HG02571 (cell line): ENCODE measurements at regions not wholly inside any gene's neighbourhood (a gene's known extent, or its start where the extent isn't known, plus 50 kb on each side); places are given as distances from the start of the nearest gene placed in this dataset.

Experiments used
- ATAC-seq: cut with Tn5 transposase; IDR thresholded peaks from one replicate; pipeline ENCODE4 v1.9.1; 2021; ENCODE audit warnings: mild to moderate bottlenecking, moderate library complexity; ENCODE audit not compliant: unreplicated experiment

DNA sequence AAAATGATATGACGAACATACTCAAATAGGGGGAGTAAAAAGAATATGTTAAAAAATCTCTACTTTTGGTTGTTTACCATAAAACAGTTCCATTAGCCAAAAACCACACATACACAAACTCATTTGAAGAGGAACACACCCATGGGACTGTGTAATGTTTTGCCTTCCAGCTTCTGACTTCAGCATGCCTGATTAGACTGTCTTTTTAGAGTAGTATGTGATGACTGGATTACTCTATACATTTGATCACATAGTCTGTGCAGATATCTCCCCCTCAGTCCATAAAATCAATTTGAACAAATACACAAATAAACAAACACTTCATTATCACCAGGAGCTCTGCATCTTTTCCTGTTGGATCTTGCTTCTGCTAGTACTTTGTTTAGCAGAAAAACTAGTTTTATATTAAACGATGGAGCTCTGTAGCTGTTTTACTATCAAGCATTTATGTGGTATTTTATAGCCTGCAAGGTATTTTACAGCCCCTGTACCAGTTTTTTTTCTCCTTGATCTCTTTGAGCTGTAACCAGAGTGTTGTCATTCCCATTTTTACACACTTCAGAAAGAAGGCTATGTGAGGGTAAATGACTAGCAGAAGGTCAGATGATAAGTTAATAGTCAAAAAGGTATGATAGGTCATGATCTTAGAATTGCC lies 866.5 kb upstream of the MAP3K7 start:
- ATAC-seq, result no peak

DNA sequence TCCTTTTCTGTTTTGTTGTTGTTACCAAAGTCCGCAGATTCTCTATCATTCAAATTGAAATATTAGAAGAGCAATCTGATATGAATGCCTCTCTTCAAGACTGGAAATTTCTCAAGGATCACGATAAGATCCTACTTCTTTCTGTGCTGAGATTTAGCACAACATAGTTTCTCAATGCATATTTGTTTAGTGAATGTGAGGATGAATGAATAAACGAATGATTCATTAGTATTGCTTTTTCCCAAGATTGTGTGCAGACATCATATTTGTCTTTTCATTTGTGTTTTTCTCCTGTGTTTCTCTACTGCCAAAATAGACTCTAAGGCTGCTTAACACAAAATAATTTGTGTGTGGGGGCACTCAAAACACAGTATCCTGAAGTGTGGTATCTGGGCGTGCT lies 862.7 kb upstream of the MAP3K7 start:
- no peak for ATAC-seq

DNA sequence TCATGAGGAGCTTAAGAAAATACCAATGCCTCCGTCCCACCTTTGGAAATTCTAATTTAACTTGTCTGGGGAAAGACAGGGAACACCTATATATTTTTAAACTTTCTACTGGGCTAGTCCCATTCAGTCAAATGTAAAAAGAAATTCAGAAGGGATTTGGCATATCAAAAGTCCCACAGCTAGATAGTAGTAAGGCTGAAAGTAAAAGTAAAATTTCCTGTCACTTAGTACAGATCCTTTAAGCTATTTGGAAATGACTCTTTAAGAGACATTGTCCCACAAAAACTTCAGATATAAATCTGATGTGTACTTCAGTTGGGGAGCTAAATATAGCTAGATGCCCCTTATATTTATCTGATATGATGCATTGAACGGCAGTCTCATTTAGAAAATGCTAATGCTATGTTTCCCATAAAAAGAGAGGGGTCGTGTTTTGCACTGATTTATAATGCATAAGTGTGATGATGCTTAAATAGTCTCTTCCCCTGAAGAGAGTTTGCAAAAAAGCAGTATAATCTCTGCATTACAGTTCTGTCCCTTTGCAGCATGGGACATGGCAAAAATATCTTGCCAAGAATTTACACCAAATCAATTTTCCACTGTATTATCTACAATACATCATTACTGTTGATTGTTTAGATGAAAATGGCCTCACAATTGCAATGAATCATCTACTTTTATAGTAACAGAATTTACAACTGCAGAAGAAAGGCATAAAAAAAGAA lies 860.8 kb upstream of the MAP3K7 start:
- no peak for ATAC-seq

DNA sequence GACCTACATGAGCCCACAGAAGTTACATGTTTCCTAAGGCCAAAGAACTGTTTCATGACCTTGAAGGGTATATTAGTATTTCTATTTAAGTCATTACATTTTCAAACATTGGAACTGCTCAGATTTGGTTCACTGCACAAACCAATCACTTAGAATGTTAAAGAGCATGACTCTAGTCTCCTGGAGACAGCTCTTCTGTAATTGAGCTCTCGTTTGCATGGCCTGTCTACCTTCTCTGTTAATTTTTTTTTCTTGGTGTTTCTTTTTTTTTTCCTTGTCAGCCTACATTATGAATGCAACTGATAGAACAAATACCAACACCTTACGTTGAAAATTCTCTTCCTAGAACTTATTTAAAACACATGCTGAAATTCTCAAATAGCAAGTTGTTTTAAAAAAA lies 860.2 kb upstream of the MAP3K7 start:
- no peak for ATAC-seq

DNA sequence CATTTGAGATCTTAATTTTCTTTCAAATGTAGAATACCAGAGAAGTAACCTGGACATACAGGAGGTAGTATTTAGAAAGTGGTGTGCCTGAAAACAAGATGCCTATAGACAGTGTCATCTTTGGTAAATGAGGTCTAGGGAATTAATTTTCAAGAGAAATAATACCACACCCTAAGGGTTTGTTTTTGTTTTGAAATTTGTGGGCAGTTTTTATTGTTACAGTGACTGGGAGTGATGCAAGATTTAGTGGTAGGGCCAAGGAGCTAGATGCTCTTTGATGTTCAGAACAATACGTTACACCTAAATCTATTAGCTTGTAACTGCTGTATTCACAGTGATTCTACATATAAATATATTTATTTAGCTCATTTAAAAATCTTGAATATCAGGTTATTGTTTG lies 856.5 kb upstream of the MAP3K7 start:
- ATAC-seq, result no peak

DNA sequence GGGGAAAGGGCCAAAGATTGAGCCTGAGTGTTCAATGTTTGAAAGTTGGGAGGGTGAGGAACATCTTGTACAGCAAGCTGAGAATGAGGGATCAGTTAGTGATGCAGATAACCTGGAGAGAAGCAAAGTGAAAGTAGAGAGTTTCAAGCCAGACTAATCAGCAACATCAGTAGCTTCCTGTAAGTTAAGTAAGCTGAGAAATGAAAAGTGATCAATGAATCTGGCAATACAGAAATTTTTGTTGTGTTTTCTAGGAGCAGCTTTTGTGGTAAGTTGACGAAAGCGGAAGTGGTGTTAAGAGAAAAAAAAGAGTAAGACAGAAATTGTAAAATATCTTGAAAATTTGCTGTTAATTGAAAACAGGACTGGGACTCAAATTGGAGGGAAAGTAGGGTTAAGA lies 855.5 kb upstream of the MAP3K7 start:
- ATAC-seq, result no peak

DNA sequence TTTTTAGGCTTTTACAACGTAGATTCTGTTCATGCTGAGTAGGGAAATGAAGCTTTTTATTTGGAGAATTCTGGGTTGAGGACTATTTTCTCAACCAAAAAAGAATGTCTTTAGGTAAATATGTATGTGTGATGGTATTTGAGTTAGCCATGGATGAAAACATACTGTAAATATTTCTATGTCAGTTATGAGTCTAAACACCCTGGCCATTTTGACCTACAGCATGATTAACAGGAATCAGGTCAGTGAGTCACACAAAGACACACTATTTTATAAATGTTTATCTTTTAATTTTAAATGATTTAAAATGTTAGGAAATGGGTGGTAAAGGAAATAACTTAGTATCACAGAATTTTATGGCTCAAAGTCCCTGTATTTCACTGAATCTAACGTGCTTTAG lies 851.7 kb upstream of the MAP3K7 start:
- no peak for ATAC-seq

DNA sequence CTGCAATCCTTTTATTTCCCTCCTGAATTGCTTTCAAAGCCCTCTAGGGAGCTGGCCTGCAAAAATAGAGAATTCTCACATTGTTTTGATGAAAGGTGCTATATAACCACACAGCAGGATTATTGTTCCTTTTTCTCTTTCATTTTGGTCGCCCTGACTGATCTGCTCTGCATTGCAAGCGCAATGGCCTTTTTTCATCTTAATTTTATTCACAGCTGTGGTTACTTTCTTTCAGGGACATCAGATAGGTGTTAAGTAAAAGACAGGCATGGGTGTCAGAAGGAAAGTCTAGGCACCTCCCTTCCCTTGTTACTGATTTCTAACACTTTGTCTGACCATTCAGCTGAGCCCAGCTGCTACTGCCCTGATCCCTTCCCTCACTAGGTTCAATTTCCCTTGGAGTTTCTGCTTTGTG lies 850.5 kb upstream of the MAP3K7 start:
- ATAC-seq, result no peak

DNA sequence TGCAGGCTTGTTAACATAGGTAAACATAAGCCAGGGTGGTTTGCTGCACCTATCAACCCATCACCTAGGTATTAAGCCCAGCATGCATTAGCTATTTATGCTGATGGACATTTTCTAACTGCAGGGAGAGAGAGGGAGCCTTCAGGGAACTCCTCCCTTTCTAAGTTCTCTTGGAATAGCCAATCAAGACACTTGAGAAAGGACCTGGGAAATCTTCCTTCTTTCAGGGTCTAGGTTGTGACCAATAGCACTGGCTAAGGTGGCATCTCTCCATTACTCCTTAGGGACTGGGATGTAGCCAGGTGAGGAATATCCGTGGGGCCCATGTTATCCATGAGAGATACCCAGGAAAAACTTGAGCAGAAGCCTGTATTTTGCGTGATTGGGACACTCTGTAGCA lies 849.6 kb upstream of the MAP3K7 start:
- ATAC-seq, result no peak

DNA sequence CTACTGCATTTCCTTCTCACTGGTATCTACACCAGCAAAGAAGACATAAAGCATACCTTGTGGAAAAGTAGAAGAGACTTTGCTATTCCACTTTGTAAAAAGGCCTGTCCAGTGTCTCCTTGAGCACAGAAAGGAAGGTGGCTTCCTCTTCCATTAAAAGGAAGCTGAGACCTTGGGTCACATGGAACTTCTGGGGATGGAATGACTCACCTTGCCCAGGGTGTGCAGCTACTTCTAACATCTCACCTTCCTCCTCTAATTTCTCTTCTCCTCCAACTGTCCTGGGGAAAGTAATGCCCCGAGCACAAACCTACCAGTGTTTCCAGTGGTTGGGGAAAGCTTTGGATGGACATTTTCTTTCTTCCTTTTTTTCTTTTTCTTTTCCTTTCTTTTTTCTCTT lies 848.8 kb upstream of the MAP3K7 start:
- ATAC-seq, result no peak

DNA sequence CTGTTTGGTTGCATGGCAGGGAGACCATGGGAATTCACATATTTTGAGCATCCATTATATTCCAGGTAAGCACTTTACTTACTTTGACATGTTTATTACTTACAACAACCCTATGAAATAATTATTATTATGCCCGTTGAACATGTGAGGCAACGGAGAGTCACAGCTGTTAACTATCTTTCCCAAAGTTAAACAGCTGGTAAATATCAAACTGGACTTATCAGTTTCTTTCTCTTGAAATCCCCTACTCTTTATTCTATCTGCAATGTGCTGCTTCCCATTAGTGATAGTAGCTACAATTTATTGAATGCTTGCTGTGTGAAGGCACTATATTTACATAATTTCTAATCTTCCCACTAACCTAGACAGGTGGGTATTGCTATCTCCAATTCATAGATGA lies 847.7 kb upstream of the MAP3K7 start:
- ATAC-seq, result no peak

DNA sequence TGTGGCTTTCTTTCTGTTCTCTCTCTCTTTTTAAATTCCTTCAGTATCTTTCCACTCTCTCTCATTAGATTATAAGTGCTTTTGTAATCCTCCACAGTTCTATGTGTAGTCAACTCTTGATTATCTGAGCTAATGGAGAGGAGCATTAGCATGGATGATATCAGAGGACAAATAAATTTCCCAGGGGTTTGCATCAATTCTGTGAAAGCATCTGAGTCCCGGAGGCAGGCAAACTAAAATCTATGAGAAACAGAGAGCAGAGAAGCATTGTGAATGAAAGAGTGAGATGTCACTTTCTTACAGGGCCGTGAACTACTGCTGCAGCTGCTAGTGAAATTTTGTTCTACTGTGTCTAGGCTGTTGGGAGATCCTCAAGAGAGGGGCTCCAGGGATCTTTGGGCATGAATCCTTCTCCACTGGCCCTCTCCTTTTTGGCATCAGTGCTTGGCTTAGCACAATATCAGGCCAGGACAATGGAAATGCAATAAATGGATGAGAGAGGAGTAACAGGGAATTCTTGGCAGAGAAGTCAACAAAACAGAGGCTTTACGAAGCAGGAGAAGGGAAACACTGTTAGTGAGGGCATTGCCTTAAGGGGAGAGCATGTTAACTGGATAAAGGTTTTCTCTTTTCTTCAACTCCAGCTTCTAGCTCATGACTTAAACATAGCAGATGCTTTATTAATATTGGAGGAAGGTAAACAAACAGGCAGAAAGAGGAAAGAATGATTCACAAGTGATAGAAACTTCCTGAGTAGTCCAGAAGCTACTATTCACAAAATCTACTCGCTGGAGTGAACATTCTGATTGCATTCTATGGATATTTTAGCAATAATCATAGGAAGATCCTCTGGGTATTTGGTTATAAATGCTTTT lies 847.0 kb upstream of the MAP3K7 start:
- ATAC-seq, result no peak

DNA sequence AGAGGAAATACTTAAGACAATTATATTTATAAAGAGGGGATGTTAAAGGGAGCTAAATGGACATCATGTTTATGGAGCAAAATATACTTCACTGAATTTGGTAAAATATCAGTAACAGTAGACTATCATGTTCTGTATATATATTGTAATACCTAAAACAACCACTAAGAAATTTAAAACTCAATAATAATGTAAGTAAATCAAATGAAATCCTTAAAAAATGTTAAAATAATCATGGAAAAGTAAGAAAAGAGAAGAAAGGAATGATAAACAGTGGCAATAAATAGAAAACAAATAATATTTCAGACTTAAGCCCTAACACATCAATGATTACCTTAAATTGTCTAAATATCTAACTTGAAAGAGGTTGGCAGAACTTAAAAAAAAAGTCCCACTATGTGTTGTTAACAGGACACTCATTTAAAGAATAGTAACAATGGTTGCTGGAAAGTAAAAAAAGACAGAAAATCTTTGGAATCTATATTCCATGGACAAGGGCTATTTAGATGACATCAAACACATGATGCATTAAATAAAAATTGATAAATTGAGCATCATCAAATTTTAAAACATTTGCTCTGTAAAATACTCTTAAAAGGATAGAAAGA lies 842.2 kb upstream of the MAP3K7 start:
- ATAC-seq, result no peak

DNA sequence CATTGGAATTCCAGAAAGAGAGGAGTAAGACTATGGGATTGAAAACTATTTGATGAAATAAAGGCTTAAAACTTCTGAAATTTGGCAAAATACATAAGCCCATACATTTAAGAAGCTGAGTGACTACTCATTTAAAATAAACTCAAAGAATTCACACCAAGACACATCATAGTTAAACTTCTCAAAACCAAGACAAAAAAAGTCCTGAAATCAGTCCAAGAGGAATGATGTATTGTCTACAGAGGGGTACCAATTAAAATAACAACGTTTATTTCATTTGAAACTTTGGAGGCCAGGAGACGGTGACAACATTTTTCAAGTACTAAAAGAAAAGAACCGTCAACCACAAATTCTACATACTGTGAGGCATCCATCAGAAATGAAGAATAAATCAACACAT lies 841.4 kb upstream of the MAP3K7 start:
- ATAC-seq, result no peak

DNA sequence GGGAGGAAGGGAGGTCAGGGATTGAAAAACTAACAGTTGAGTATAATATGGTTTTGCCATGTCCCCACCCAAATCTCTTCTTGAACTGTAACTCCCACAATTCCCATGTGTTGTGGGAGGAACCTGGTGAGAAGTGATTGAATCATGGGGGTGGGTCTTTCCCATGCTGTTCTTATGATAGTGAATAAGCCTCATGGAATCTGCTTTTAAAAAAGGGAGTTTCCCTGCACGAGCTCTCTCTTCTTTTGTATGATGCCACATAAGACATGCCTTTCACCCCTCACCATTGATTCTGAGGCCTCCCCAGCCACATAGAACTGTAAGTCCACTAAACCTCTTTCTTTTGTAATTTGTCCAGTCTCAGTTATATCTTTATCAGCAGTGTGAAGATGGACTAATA lies 833.4 kb upstream of the MAP3K7 start:
- ATAC-seq, result no peak

DNA sequence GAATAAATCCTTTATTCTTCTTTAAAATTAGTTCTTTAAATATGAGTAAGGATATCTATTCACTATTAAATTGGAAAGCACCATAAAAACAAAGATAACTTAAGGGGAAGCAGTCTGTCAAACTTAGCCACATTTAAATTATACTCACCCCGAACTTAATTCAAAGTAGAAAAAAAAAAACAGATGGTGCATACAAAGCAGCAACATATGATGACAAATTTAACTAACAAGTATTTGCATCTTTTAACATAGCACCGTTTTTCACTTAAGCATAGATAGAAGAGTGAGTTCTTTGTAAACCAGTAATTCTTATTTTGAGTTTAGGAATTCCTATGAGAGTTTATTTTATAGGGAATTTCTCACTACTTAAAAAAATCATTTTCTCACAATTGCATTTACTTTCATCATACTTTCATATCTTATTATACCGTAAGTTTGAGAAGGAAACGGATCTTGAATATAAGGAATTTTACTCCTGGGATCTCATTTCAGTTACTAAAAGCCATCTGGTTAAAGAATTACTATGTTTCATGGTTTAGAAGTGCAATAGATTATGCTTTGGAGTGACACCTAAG lies 828.2 kb upstream of the MAP3K7 start:
- no peak for ATAC-seq

DNA sequence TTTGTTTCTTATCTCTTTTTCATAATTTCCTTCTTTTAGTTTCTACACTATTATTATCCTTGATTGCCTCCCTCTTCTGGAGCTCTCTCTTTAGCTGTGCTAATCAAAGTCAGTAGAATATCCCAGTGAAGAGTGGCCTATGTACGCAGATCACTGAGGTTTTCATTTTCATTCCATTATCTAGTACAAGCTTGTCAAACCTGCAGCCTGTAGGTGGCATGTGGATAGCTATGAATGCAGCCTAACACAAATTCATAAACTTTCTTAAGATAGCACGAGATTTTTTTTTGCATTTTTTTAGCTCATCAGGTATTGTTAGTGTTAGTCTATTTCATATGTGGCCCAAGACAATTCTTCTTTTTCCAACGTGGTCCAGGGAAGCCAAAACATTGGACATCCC lies 825.7 kb upstream of the MAP3K7 start:
- no peak for ATAC-seq

DNA sequence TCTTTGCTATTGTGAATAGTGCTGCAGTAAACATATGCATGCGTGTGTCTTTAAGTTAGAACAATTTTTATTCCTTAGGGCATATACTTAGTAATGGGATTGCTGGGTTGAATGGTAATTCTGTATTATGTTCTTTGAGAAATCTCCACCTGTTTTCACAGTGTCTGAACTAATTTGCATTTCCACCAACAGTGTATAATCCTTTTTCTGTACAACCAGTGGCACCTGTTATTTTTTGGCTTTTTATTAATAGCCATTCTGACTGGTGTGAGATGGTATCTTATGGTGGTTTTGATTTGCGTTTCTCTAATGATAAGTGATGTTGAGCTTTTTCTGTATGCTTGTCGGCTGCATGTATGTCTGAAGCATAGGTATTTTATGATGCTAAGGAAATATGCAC lies 820.8 kb upstream of the MAP3K7 start:
- ATAC-seq, result no peak

DNA sequence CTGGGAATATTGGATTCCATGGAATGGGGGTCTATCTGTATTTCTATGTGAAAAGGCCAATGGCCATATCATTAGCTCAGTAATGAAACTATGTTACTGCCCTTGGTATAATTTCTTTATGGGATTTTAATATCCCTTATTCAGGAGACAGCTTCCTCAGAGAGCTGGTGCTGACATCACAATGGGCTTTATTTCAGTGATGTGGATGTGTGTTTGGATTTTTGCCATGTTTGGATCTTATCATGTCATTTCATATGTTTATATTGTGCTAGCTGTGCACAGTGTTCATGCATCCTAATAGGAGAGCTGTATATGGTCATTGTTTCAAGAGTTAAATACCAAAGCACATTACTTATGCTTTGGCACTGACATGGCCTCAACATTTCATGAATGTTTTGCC lies 806.1 kb upstream of the MAP3K7 start:
- no peak for ATAC-seq

DNA sequence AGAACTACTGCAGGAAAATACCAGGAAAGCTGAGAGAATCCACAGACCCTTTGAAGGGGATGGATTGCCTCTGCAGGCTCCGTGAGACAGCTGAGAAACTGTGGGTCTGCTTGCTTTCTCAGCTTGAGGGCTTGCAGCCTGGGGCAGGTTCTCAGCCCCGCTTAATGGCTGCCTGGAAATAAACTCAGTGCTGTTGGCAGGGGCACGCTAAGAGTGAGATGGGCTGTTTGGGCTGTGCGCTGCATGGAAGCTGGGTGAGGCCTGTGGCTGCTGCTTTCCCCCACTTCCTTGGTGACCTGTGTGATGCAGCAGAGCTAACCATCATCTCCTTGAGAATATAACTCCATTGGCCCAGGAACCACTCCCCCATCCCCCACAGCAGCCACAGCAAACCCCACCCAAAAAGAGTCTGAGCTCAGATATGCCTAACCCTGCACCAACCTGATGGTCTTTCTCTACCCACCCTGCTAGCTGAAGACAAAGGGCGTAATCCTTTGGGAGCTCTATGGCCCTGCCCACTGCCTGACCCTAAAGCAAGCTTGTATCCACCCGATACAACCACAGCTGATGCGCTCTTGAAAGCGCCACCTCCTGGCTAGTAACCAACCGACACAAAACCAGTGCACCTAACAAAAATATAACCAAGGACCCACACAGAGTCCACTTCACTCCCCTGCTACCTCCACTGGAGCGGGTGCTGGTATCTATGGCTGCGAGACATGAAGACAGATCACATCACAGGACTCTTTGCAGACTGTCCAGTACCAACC lies 800.6 kb upstream of the MAP3K7 start:
- ATAC-seq, result no peak
